ENCODE measurements at regions not wholly inside any gene's neighbourhood (a gene's known extent, or its start where the extent isn't known, plus 50 kb on each side); places are given as distances from the start of the nearest gene placed in this dataset.

DNA sequence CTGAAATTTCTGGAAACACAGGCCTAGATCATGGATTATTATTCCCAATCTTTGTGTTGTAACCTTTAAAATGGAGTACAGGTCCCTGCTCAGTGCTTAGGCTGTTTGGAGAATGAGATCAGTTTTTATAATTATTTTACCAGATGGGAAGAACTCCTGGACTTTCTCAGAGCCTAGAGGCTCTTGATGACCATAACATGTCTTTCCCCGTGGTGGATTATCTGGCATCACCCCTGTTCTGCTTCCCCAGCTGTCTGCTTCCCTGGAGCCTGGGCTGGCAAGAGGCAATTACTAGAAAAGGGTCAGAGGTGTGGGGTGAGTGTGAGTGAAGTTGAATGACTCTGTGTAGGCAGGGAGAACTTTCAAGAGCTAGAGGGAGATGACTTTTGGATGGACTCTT is 143.0 kb downstream of the CARTPT start:
- Histone ChIP-seq H3K4me3 (no peak overlapping the region), H3K36me3 (no peaks in the 10 kb centered on the region), H3K27ac (no peak overlapping the region), H3K9me3 (peaks cover 0 to 9% of the 10 kb centered on the region in 2 donors), H3K4me1 (no peaks in the 10 kb centered on the region), H3K27me3 (no peaks in the 10 kb centered on the region)
- no peak for DNase-seq (ENCODE audit: low spot score)
- TF ChIP-seq, protein P1, sequence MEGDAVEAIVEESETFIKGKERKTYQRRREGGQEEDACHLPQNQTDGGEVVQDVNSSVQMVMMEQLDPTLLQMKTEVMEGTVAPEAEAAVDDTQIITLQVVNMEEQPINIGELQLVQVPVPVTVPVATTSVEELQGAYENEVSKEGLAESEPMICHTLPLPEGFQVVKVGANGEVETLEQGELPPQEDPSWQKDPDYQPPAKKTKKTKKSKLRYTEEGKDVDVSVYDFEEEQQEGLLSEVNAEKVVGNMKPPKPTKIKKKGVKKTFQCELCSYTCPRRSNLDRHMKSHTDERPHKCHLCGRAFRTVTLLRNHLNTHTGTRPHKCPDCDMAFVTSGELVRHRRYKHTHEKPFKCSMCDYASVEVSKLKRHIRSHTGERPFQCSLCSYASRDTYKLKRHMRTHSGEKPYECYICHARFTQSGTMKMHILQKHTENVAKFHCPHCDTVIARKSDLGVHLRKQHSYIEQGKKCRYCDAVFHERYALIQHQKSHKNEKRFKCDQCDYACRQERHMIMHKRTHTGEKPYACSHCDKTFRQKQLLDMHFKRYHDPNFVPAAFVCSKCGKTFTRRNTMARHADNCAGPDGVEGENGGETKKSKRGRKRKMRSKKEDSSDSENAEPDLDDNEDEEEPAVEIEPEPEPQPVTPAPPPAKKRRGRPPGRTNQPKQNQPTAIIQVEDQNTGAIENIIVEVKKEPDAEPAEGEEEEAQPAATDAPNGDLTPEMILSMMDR (IDR thresholded peaks at IDR 0.05): no peak

DNA sequence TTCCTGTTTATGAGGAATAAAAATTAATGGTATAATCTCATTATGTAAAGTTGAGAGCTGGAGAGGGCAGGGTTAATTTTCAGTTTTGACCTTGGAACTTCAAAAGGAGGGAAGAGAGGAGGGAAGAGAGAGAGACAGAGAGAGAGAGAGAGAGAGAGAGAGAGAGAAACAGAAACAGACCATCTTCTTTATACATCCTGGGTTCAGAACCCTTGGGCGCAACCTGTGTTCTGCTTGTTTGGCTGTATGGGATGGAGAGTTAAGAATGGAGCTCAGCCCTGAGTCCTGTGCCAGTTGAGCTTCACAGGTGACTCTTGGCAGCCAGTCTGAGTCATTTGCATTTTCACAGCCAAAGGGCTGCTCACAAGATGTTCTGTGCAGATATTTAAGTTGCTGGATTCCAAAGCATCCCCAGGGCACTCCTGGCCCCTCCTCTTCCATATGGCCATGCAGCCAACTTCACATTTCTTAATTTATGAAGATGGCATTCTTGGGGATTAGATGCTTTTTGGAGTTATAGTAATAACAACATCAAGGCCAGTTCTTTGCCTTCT is 143.5 kb downstream of the CARTPT start:
- Histone ChIP-seq H3K27me3 (no peaks in the 10 kb centered on the region), H3K4me1 (no peaks in the 10 kb centered on the region), H3K36me3 (no peaks in the 10 kb centered on the region), H3K27ac (no peak overlapping the region), H3K4me3 (no peak overlapping the region), H3K9me3 (peaks cover 0 to 9% of the 10 kb centered on the region in 2 donors)
- DNase-seq (ENCODE audit: low spot score): no peak
- TF ChIP-seq, protein P1 (IDR thresholded peaks at IDR 0.05): no peak

DNA sequence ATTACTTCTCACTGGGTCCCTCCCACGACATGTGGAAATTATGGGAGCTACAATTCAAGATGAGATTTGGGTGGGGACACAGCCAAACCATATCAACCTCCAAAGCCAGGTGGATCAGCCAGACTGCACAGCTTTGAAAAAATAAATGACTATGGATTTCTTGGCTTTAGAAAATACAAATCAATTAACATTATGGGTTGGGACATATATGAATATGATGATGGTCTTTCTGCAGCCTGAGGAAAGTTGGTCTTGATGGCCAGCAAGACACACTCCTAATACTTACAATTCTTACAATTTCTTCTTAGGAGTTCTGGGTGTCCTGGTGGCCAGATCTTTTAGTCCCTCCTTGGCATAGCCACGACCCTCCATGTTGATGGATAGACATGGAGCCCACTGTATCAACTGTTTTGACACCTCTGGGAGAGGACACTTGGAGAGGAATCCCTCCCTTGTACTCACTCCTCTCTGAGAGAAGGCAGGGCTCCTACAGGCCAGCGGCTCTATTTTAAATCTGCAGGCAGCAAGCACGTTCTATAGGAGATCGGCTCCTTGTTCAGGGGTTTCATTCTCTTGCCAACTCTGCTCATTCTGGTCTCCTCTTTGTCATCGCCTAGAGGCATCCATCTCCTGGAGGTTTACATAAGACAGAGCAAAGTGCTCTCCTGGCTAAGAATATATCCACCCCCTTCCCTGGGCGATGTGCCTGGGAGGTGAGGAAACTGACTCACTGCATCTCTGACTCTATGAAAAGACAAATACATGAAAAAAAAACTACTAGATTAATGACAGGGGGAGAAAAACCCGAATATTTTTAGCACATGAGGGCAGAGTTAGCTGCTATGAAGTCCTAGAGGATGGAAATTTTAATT is 145.9 kb downstream of the CARTPT start:
- H3K36me3 ChIP-seq: no peaks in the 10 kb centered on the region
- peaks cover 0 to 10% of the 10 kb centered on the region in 2 donors for H3K9me3 ChIP-seq
- no peak overlapping the region for H3K4me3 ChIP-seq
- DNase-seq (ENCODE audit: low spot score): no peak
- no peaks in the 10 kb centered on the region for H3K4me1 ChIP-seq
- no peak overlapping the region for H3K27ac ChIP-seq
- TF ChIP-seq, protein P1 (IDR thresholded peaks at IDR 0.05): no peak
- H3K27me3 ChIP-seq: no peaks in the 10 kb centered on the region

DNA sequence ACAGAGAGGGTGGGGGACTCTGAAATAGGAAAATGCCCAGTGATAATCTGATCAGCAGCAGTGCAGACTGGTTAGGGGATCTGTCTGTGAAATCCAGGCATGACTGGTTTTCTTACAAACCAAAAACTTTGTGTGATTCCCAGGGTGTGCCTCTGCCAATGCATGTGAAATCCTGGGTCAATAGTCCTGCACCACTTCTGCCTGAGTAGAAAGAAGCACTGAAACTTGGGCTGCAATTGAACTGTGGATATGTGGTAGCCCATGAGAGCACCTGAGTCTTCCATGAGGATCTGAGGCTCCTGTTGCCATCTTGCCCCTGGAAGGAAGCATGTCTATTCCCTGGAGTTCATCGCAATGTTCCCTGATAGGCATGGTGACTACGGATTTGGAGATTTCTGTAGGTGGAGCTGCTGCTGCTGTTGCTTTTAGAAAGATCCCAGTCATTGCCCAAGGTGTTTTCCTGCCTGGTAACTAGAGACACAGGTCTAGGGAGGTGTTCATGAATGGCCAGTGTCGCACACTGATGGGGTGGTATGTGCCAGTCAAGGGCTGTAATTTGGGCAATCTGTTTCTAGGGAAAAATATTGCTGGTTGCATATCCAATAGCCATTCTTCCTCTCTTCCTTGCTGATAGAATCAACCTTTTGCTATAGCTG is 146.7 kb downstream of the CARTPT start:
- Histone ChIP-seq H3K27ac (no peak overlapping the region), H3K9me3 (peaks cover 0 to 15% of the 10 kb centered on the region in 2 donors), H3K27me3 (no peaks in the 10 kb centered on the region), H3K4me1 (no peaks in the 10 kb centered on the region), H3K36me3 (no peaks in the 10 kb centered on the region), H3K4me3 (no peak overlapping the region)
- TF ChIP-seq, protein P1 (IDR thresholded peaks at IDR 0.05): no peak
- no peak for DNase-seq (ENCODE audit: low spot score)

DNA sequence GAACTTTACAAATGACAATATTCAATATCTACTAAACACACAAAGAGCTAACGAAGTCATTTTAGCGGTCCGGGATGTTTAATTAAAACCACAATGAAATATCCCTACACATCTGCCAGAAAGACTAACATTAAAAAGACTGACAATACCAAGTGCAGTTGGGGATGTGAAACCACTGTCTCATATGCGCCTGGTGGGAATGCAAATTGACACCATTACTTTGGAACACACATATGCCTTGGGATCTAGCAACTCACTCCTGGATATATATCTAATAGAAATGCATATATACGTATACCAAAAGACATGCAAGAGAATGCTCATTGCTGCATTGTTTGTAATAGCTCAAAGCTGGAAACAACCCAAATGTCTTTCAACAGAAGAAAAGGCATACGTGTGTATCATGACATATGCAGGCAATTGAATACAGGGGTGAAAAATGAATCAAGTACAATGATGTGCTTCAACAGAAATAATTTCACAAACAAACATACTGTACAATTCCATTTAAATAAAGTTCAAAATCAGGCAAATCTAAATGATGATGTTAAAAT is 153.3 kb downstream of the CARTPT start:
- DNase-seq (ENCODE audit: low spot score): no peak
- Histone ChIP-seq H3K4me3 (no peak overlapping the region), H3K27ac (no peak overlapping the region), H3K4me1 (no peaks in the 10 kb centered on the region), H3K9me3 (peaks cover 0 to 6% of the 10 kb centered on the region in 2 donors), H3K36me3 (no peaks in the 10 kb centered on the region), H3K27me3 (no peaks in the 10 kb centered on the region)
- TF ChIP-seq, protein P1 (IDR thresholded peaks at IDR 0.05): no peak

All from right atrium auricular region (tissue), 2 donors.